Midbrain (tissue), 1 donor: ENCODE measurements at regions not wholly inside any gene's neighbourhood (a gene's known extent, or its start where the extent isn't known, plus 50 kb on each side); places are given as distances from the start of the nearest gene placed in this dataset.

Experiments
- DNase-seq: peaks from one replicate; lab custom pipeline; 2025; lab: John Stamatoyannopoulos, UW

DNA sequence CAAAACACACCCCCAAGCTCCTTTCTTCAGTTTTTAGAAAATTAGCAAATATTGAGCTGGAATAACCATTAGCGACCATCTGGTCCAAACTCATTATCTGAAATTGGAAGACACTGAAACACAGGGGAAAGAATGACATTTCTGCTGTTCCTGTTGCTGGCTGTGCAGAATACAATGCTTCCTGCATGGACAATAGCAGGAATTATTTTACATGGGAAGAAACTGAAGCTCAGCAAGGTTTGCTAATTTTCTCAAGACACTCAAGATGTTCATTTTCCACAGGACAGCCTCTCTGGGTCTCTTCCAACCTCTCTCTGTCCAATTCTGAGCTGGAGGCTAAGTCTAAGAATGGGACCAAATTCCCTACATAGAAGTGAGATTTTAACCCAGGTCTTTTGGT is 81.9 kb upstream of the TNS3 start:
- no peak for DNase-seq

DNA sequence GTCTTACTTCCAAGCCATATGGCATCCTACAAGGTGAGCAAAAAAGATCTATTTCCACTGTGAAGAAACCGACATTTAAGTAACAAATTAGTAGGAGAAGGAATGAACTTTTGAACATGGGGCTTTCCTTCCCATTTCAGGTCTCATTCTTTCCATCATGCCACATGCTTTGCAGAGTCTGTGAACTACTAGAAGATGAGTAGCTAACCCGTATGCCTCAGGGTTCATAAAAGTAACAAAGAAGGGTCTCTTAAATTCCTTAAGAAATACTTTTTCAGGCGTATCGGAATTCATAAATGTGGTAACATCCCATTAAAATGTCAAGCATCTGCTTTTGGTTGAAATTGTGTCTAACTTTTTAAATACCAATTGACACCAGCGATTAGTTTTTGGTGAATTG is 81.3 kb upstream of the TNS3 start:
- no peak for DNase-seq

DNA sequence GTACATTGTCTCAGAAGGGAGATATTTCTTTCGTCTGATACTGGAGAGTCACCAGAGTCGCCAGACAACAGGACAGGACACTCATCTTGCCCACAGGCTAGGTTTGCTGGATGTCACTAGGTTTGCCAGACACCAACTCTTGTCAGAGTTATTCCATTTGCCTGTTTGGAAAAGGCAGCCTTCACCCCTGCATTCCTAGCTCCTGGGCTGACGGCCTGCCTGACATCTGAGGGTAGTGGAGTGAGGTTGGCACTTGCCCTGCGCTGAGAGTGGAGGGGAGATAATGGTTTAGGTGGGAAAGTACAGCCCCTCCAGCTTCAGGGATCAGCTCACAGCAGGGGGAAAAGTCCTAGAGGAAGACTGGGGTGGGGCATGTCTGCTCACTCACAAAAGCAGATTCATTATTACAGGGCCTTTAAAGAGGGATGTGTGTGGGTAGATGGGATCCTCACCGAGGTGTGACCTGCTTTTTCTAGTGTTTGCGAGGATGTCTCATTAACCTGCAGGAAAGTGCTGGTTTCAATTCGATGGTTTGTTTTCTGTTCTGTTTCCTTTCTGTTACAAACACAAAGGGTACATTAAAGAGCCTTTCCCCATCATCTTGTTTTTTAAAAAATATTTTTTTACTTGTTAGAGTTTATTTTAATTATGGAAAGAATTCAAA is 79.3 kb upstream of the TNS3 start:
- no peak for DNase-seq

DNA sequence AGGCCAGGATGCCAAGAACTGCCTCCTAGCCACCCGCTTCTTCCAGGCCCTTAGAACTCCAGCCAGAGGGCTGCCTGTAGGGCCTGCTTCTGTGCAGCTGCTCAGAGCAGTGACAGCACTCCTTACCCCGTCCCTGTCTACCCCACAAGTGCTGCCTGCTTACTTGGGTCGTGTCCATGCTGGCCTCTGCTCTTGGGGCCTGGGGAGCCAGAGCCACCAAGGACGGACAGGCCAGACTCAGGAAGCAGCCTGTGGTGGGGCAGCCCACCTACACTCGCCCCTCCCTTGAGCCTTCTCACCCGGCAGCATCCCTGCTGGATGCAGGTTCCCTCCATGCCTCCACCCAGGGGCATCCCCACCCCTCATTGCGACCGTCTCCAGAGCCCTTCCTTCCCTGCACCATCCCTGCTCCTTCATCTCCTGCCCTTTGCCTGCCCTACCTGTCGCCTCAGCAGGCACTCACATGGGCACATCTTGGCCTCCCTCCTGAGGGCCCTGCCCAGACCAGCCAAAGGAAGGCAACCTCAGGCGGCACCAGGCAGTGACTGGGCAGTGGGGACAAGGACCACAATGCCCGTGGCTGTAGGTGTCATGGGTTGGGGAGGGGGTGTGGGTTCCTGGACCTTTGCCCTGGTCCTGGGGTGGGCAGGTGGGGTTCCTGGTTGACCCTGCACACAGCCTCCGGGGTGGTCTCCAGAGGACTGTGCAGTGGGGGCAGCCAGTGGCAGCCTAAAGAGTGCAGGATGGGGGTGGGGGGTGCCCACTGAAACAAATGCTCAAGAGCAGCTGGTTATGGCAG is 78.0 kb upstream of the TNS3 start:
- DNase-seq = no peak

DNA sequence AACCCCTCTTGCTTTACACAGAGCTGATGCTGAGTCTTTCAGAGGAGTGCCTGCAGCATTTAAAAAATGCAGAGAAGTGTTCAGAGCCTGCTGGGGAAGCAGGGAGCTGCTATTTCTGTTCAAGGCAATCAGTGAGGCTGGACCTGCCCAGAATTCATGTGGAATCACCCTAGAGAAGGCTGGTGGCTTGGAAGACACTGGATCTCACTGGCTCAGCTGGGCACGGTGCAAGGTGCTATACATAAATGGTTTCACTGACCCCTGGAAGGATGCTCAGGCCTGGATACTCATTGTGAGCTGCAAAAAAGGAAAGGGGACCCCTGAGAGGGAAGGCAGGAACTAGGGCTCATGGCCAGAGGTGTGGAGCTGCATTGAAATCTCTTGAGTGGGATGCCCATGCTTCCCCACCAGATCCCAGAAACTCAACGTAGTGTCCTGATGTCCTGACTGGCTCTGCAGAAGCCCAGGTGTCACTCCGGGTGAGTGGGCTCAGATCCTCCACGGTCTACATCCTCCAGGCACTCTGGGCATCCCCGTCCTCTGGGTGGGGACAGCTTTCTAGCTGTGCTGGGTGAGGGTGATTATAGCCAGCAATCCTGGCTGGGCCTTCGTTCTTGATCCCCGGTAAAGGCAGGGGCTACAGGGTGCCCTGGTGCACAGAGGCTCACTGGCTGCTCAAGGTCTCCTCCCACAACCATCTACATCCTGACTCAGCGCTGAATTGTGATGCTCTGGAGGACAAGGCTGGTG is 77.2 kb upstream of the TNS3 start:
- DNase-seq = no peak

- no peak for DNase-seq
Observed at GRCh38 chr7:47657126-47657525, 75.2 kb upstream of the TNS3 start.

GRCh38 chr7:47654672-47655298 is 72.9 kb upstream of the TNS3 start:
- no peak for DNase-seq

GRCh38 chr7:47653550-47654411 is 71.9 kb upstream of the TNS3 start:
- no peak for DNase-seq

- DNase-seq = no peak
Observed at GRCh38 chr7:47652591-47652990, 70.7 kb upstream of the TNS3 start.

DNA sequence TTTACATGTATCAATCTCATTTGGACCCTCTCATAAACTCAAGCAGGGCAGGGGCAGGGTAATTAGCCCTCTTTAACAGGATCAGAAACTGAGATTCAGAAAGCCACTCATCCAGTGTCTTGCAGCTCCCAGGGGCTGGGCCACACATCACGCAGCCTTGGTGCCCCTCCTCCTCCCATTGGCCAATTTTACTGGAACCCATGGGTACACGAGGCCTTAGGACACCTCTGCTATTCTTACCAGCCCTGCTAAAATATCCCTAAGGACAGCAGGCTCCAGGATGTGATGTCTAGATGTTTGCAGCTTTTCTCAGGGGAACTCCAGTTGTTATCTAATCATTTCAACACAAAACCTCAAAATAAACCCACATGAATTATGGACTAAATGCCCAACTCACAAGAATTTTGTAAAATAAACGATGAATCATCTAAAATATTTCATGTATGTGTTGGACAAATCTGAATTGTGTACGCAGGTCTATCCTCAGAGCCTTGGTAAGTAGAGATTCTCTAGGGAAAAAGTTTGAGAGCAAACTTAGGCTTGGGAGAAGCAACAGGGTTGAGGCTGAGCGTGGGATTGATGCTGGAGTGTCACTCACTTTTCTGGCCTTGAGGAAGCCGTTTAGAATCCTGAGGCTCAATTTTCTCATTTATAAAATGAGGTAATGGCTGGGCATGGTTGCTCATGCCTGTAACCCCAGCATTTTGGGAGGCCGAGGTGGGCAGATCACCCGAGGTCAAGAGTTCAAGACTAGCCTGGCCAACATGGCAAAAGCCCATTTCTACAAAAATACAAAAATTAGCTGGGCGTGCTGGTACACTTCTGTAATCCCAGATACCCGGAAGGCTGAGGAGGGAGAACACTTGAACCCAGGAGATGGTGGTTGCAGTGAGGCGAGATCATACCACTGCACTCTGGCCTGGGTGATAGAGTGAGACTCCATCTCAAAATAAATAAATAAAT is 69.7 kb upstream of the TNS3 start:
- DNase-seq = no peak

- DNase-seq = no peak
Observed at GRCh38 chr7:47649919-47650318, 68.0 kb upstream of the TNS3 start.

GRCh38 chr7:47648275-47648925 is 66.5 kb upstream of the TNS3 start:
- no peak for DNase-seq

DNA sequence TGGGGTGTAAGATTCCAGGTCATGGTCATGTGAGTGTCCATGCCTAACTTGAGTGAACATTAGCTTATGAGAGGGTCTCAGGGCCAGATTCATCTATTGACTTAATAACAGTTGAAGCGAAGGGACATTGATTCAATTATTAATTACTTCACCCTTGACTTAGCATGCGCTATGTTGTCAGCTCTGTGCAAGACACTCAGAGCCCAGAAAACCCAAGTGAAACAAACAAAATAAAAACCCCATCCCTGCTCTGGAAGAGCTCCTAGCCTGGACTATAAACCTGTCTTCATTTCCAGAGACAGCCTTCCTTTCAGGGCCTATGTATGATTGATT is 66.0 kb upstream of the TNS3 start:
- DNase-seq = no peak

- no peak for DNase-seq
Observed at GRCh38 chr7:47647181-47647917, 65.4 kb upstream of the TNS3 start.

DNA sequence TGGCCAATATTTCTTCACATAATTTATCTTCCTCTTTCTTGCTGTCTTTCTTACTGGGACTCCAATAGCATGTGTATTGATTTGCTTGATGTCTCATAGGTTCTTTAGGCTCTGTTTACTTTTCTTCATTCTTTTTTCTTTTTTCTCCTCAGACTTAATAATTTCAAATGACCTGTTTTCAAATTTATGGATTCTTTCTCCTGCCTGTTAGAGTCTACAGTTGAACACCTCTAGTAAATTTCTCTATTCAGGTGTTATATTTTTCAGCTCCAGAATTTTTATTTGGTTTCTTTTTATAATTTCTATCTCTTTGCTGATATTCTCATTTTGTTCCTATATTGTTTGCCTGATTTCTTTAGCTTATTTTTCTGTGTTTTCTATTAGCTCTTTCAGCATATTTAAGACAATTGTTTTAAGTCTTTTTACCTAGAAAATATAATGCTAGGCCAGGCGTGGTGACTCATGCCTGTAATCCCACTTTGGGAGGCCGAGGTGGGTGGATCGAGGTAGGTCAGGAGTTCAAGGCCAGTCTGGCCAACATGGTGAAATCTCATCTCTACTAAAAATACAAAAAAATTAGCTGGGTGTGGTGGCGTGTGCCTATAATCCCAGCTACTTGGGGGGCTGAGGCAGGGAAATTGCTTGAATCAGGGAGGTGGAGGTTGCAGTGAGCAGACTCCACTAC is 61.9 kb upstream of the TNS3 start:
- no peak for DNase-seq

DNA sequence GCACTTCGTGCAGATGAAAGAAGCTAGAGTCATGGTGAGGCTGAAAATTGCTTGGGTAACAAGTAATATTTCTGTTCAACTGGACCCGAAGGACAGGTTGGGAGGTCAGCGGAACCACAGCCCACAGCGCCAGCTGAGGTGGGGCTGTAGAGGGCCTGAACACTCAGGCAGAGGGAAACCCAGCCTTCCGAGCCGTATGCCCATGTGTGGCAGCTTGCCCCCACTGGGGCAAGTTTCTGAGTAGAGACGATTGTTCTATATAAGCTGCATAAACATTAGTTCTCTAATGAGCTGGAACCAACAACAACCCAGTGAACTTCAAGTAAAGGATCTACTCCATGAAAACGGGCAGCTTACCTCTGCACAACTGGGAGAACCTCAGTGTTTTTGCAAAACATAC is 58.4 kb upstream of the TNS3 start:
- no peak for DNase-seq

DNA sequence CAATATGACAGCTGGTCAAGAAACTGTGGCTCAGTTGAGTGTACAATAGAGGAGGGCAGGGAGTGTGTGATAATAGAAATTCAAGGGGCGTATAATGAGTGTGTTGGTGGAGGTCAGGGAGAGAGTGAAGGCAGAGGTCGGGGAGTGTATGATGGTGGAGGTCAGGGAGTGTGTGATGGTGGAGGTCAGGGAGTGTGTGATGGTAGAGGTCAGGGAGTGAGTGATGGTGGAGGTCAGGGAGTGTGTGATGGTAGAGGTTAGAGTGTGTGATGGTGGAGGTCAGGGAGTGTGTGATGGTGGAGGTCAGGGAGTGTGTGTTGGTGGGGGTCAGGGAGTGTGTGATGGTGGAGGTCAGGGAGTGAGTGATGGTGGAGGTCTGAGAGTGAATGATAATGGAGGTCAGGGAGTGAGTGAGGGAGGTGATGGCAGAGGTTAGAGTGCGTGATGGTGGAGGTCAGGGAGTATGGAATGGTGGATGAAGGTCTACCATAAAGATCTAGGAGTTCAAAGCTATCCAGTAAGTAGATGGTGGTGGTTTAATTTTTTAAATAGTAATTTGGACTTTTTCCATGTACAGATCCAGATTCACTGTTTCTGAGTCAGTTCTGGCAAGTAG is 57.7 kb upstream of the TNS3 start:
- no peak for DNase-seq

DNA sequence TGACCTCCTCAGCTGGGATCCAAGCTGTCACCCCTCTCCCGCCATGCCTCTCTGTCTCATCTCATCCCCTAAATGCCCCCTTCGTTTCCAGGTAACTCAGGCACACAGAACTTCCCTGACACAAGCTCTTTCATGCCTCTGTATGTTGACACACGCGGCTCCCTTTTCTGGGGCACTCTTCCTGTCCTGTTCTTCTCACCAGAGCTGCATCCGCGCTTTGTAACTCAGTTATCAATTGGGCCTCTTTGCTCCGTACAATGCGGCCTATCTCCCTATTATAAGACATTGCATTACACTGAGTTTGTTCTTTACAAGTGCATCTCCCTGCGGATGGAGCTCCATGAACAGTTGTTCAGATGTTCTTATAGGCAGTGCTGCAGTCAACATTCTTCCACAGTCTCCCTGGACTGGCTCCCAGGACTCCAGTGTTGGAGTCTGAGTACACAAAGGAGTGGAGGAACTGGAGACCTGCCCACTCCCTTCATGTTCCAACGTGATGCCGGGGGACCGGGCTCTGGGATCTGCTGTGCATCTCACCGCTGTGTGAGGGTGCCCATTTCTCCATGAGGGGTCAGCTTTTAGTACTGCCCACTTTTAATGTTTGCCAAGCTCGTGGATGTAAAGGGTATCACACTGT is 56.9 kb upstream of the TNS3 start:
- no peak for DNase-seq
